ENCODE measurements at regions not wholly inside any gene's neighbourhood (a gene's known extent, or its start where the extent isn't known, plus 50 kb on each side); places are given as distances from the start of the nearest gene placed in this dataset.

- no peak overlapping the region for H3K4me3 ChIP-seq
- H3K9me3 ChIP-seq (ENCODE audit: insufficient read depth, low read depth): no peaks in the 10 kb centered on the region
- no peaks in the 10 kb centered on the region for H3K36me3 ChIP-seq (ENCODE audit: low read depth)
- intact Hi-C loops (cut with micrococcal nuclease; ENCODE audit: unreplicated experiment): no loop called here
- peaks cover 32% of the 10 kb centered on the region for H3K27me3 ChIP-seq (ENCODE audit: insufficient read depth, low read depth)
- TF ChIP-seq EZH2 (IDR thresholded peaks at IDR 0.05; ENCODE audit: low read depth) (no peak), CTCF (conservative IDR thresholded peaks at IDR 0.05) (no peak)
- no peaks in the 10 kb centered on the region for H3K79me2 ChIP-seq (ENCODE audit: low read depth)
- DNase-seq: no peak
- H2AFZ ChIP-seq: no peak overlapping the region
- ChIA-PET POLR2A (ENCODE audit: unreplicated experiment) (no interaction called here), CTCF (no interaction called here)
- H3K4me2 ChIP-seq: no peak overlapping the region
- H4K20me1 ChIP-seq (ENCODE audit: insufficient read depth): no peaks in the 10 kb centered on the region
- no peak overlapping the region for H3K27ac ChIP-seq
- no TSS peak for BruUV-seq (replicated peaks)
- no peaks in the 10 kb centered on the region for H3K4me1 ChIP-seq (replicated peaks; ENCODE audit: insufficient read depth)
- no peaks in the 10 kb centered on the region for H3K9me2 ChIP-seq (ENCODE audit: insufficient read depth)
- no peaks in the 10 kb centered on the region for H3F3A ChIP-seq (ENCODE audit: insufficient read depth, low read depth)
Measured at GRCh38 chr19:28430214-28430613, 782.7 kb downstream of the UQCRFS1 start.

- intact Hi-C loops (cut with micrococcal nuclease; ENCODE audit: unreplicated experiment): no loop called here
- H3K4me3 ChIP-seq: no peak overlapping the region
- no peak overlapping the region for H2AFZ ChIP-seq
- H3K79me2 ChIP-seq (ENCODE audit: low read depth): no peaks in the 10 kb centered on the region
- CTCF ChIA-PET: no interaction called here
- H3K27me3 ChIP-seq (ENCODE audit: insufficient read depth, low read depth): peaks cover 30% of the 10 kb centered on the region; the same call in 1 of the 2 replicates
- H3F3A ChIP-seq (ENCODE audit: insufficient read depth, low read depth): no peaks in the 10 kb centered on the region
- no peaks in the 10 kb centered on the region for H3K4me1 ChIP-seq (replicated peaks; ENCODE audit: insufficient read depth)
- H4K20me1 ChIP-seq (ENCODE audit: insufficient read depth): no peaks in the 10 kb centered on the region
- no TSS peak for BruUV-seq (replicated peaks)
- no peak overlapping the region for H3K27ac ChIP-seq
- POLR2A ChIA-PET (ENCODE audit: unreplicated experiment): no interaction called here
- TF ChIP-seq CTCF (conservative IDR thresholded peaks at IDR 0.05): no peak
- no peak for TF ChIP-seq EZH2 (IDR thresholded peaks at IDR 0.05; ENCODE audit: low read depth)
- H3K9me3 ChIP-seq (ENCODE audit: insufficient read depth, low read depth): no peaks in the 10 kb centered on the region
- no peak overlapping the region for H3K4me2 ChIP-seq
- DNase-seq: no peak
- no peaks in the 10 kb centered on the region for H3K36me3 ChIP-seq (ENCODE audit: low read depth)
- H3K9me2 ChIP-seq (ENCODE audit: insufficient read depth): no peaks in the 10 kb centered on the region
Measured at GRCh38 chr19:28429356-28429755, 783.6 kb downstream of the UQCRFS1 start.

GRCh38 chr19:28428663-28429348 lies 784.1 kb downstream of the UQCRFS1 start:
- no peaks in the 10 kb centered on the region for H3K4me1 ChIP-seq (replicated peaks; ENCODE audit: insufficient read depth)
- H3K4me3 ChIP-seq: no peak overlapping the region
- H3K9me3 ChIP-seq (ENCODE audit: insufficient read depth, low read depth): no peaks in the 10 kb centered on the region
- no peaks in the 10 kb centered on the region for H3F3A ChIP-seq (ENCODE audit: insufficient read depth, low read depth)
- H3K36me3 ChIP-seq (ENCODE audit: low read depth): no peaks in the 10 kb centered on the region
- no peaks in the 10 kb centered on the region for H3K9me2 ChIP-seq (ENCODE audit: insufficient read depth)
- no peaks in the 10 kb centered on the region for H3K79me2 ChIP-seq (ENCODE audit: low read depth)
- H3K27me3 ChIP-seq (ENCODE audit: insufficient read depth, low read depth): peaks cover 34% of the 10 kb centered on the region; the same call in 1 of the 2 replicates
- no peak for DNase-seq
- no peak overlapping the region for H3K27ac ChIP-seq
- TF ChIP-seq CTCF (conservative IDR thresholded peaks at IDR 0.05): no peak
- no peak for TF ChIP-seq EZH2 (IDR thresholded peaks at IDR 0.05; ENCODE audit: low read depth)
- no peaks in the 10 kb centered on the region for H4K20me1 ChIP-seq (ENCODE audit: insufficient read depth)
- intact Hi-C loops (cut with micrococcal nuclease; ENCODE audit: unreplicated experiment): no loop called here
- ChIA-PET CTCF (no interaction called here), POLR2A (ENCODE audit: unreplicated experiment) (no interaction called here)
- no peak overlapping the region for H2AFZ ChIP-seq
- H3K4me2 ChIP-seq: no peak overlapping the region
- no TSS peak for BruUV-seq (replicated peaks)

All from PC-9 (cell line).